HG02678 (cell line): ENCODE measurements at regions not wholly inside any gene's neighbourhood (a gene's known extent, or its start where the extent isn't known, plus 50 kb on each side); places are given as distances from the start of the nearest gene placed in this dataset.

Source experiments
- ATAC-seq: cut with Tn5 transposase; IDR thresholded peaks from one replicate; pipeline ENCODE4 v1.9.1; 2021; ENCODE audit warnings: mild to moderate bottlenecking, moderate library complexity; ENCODE audit not compliant: unreplicated experiment

GRCh38 chr2:64704161-64704560 lies 50.4 kb upstream of the SERTAD2 start:
- ATAC-seq: no peak

- ATAC-seq: no peak
These were observed 51.3 kb upstream of the SERTAD2 start for GRCh38 chr2:64704996-64705395.

GRCh38 chr2:64707276-64707675 lies 53.6 kb upstream of the SERTAD2 start:
- ATAC-seq: no peak

- no peak for ATAC-seq
These were observed 55.1 kb upstream of the SERTAD2 start for GRCh38 chr2:64708829-64709228.

GRCh38 chr2:64711252-64711800 lies 57.6 kb upstream of the SERTAD2 start:
- ATAC-seq: no peak

- no peak for ATAC-seq
These were observed 60.0 kb upstream of the SERTAD2 start for GRCh38 chr2:64713686-64714085.

GRCh38 chr2:64716569-64716968 lies 62.9 kb upstream of the SERTAD2 start:
- ATAC-seq: no peak

GRCh38 chr2:64718250-64718885 lies 64.7 kb upstream of the SERTAD2 start:
- no peak for ATAC-seq

- ATAC-seq: no peak
These were observed 67.0 kb upstream of the SERTAD2 start for GRCh38 chr2:64720535-64721319.

GRCh38 chr2:64721320-64721623 lies 67.6 kb upstream of the SERTAD2 start:
- ATAC-seq: no peak

GRCh38 chr2:64722291-64723044 lies 68.8 kb upstream of the SERTAD2 start:
- no peak for ATAC-seq

GRCh38 chr2:64727013-64727767 lies 73.5 kb upstream of the SERTAD2 start:
- ATAC-seq: peak; percentile 92

- ATAC-seq: no peak
These were observed 74.2 kb upstream of the SERTAD2 start for GRCh38 chr2:64727843-64728463.

- ATAC-seq: no peak
These were observed 77.0 kb upstream of the SERTAD2 start for GRCh38 chr2:64730551-64731262.

GRCh38 chr2:64731263-64731643 lies 77.5 kb upstream of the SERTAD2 start:
- ATAC-seq: no peak

- no peak for ATAC-seq
These were observed 78.0 kb upstream of the SERTAD2 start for GRCh38 chr2:64731746-64732145.

- no peak for ATAC-seq
These were observed 78.4 kb upstream of the SERTAD2 start for GRCh38 chr2:64732146-64732545.

GRCh38 chr2:64735504-64735903 lies 81.8 kb upstream of the SERTAD2 start:
- no peak for ATAC-seq

GRCh38 chr2:64737547-64737946 lies 83.8 kb upstream of the SERTAD2 start:
- peak; percentile 68 for ATAC-seq

GRCh38 chr2:64738026-64738425 lies 84.3 kb upstream of the SERTAD2 start:
- peak; percentile 72 for ATAC-seq
